ENCODE measurements at regions not wholly inside any gene's neighbourhood (a gene's known extent, or its start where the extent isn't known, plus 50 kb on each side); places are given as distances from the start of the nearest gene placed in this dataset.

- intact Hi-C loops (cut with DNase I) = no loop called here
- no peaks in the 10 kb centered on the region for H3K4me1 ChIP-seq
- no peaks in the 10 kb centered on the region for H3K9me3 ChIP-seq
- 71 to 81% methylated on average over 9 of the region's 9 CpGs for WGBS, 2 donors
- no peaks in the 10 kb centered on the region for H3K27me3 ChIP-seq
- H3K36me3 ChIP-seq = no peaks in the 10 kb centered on the region
- no peak for ATAC-seq
- DNase-seq = no peak
- FAIRE-seq = no peak
- H3K27ac ChIP-seq = no peak overlapping the region
- no peak for TF ChIP-seq CTCF (IDR thresholded peaks at IDR 0.05)
- H3K4me3 ChIP-seq = no peak overlapping the region
Observed at GRCh38 chr5:3511519-3511918, 84.1 kb upstream of the IRX1 start.

DNA sequence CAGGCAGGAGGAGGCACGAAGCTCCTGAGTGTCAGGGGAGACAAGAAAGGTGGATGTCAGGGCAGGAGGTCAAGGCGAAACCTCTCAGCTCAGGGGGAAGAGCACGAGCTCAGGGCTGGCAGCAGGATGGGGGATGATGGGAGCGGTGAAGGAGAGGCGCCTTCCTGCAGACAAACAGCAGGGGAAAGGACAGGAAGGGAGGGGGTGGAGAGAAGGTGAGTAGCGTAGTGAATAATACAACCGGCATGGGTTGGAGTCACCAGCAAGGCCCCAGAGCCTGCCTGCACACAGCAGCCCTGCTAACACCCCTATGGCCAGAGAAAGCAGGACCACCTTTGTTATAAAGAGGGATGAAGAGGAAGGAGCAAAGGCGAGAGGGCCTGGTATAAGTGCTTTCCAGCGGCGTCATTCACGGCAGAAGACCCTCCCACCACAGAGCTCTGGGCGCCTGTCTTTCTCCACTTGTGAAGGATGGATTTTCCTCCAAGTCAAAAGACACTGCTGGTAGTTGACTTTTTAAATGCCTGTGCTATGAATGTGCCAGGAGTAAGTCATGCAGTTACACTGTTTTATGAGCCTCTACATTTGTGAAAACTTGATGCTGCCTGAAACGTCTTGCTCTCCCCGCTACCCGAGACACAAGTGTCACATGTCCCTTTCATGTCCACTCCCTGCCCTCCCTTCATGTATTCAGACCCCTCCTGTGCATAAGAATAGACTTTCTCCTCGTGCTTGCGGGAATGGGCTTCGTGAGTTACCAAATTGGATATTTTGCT lies 84.8 kb upstream of the IRX1 start:
- 66 to 76% methylated on average over 18 of the region's 18 CpGs for WGBS, 2 donors
- H3K36me3 ChIP-seq = no peaks in the 10 kb centered on the region
- DNase-seq = no peak
- no peak for ATAC-seq
- H3K27me3 ChIP-seq = no peaks in the 10 kb centered on the region
- H3K27ac ChIP-seq = no peak overlapping the region
- FAIRE-seq = no peak
- H3K4me3 ChIP-seq = no peak overlapping the region
- no peaks in the 10 kb centered on the region for H3K9me3 ChIP-seq
- intact Hi-C loops (cut with DNase I) = no loop called here
- no peaks in the 10 kb centered on the region for H3K4me1 ChIP-seq
- TF ChIP-seq CTCF (IDR thresholded peaks at IDR 0.05) = no peak

DNA sequence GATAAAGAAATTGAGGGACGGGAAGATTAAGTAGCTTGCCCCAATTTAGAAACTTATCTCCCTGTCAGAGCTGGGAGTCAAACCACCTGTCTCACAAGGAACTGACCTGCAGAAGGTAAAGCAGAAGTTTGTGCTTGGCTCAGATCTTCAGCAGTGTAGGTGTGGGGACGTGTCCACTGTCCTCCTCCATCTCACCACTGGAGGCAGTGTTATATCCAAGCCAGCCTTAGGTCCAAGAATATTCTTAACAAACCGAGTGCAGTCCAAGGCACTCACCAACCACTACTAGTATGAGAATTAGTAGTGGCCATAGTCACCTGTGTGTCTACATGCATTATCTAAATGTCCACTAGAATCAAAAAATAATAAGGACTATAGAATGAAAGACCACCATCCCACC lies 86.3 kb upstream of the IRX1 start:
- intact Hi-C loops (cut with DNase I) = no loop called here
- no peaks in the 10 kb centered on the region for H3K27me3 ChIP-seq
- 63 to 68% methylated on average over 3 of the region's 3 CpGs for WGBS, 2 donors
- H3K27ac ChIP-seq = no peak overlapping the region
- TF ChIP-seq CTCF (IDR thresholded peaks at IDR 0.05) = no peak
- ATAC-seq (no peak), FAIRE-seq (no peak), DNase-seq (no peak)
- no peaks in the 10 kb centered on the region for H3K36me3 ChIP-seq
- no peak overlapping the region for H3K4me3 ChIP-seq
- H3K4me1 ChIP-seq = no peaks in the 10 kb centered on the region
- no peaks in the 10 kb centered on the region for H3K9me3 ChIP-seq

- DNase-seq (no peak), ATAC-seq (no peak), FAIRE-seq (no peak)
- H3K36me3 ChIP-seq = no peaks in the 10 kb centered on the region
- H3K9me3 ChIP-seq = no peaks in the 10 kb centered on the region
- intact Hi-C loops (cut with DNase I) = no loop called here
- 77 to 95% methylated on average over 3 of the region's 3 CpGs for WGBS, 2 donors
- TF ChIP-seq CTCF (IDR thresholded peaks at IDR 0.05) = no peak
- H3K27ac ChIP-seq = no peak overlapping the region
- no peak overlapping the region for H3K4me3 ChIP-seq
- no peaks in the 10 kb centered on the region for H3K4me1 ChIP-seq
- no peaks in the 10 kb centered on the region for H3K27me3 ChIP-seq
Observed at GRCh38 chr5:3508395-3508794, 87.2 kb upstream of the IRX1 start.

GRCh38 chr5:3490957-3491507 lies 104.6 kb upstream of the IRX1 start:
- WGBS, 2 donors = 45 to 51% methylated on average over 18 of the region's 18 CpGs
- Histone ChIP-seq H3K4me1 (no peaks in the 10 kb centered on the region), H3K27ac (no peak overlapping the region), H3K4me3 (no peak overlapping the region), H3K27me3 (peaks cover 0 to 3% (median 0%) of the 10 kb centered on the region in 4 donors), H3K9me3 (no peaks in the 10 kb centered on the region), H3K36me3 (no peaks in the 10 kb centered on the region)
- ATAC-seq = no peak
- DNase-seq = no peak
- intact Hi-C loops (cut with DNase I) = no loop called here
- no peak for FAIRE-seq
- no peak for TF ChIP-seq CTCF (IDR thresholded peaks at IDR 0.05)

Data from pancreas (tissue), 10 donors.